Cerebellar nuclear complex (tissue), 1 donor: ENCODE measurements at regions not wholly inside any gene's neighbourhood (a gene's known extent, or its start where the extent isn't known, plus 50 kb on each side); places are given as distances from the start of the nearest gene placed in this dataset.
"Not testable (repeated sequence)": the region's sequence is repeated elsewhere in the genome, so short reads cannot be mapped to it uniquely, and the experiment has no call there.

Source experiments
- DNase-seq, 2 experiments: peaks; one replicate each; lab custom pipeline; 2025; lab: John Stamatoyannopoulos, UW

DNA sequence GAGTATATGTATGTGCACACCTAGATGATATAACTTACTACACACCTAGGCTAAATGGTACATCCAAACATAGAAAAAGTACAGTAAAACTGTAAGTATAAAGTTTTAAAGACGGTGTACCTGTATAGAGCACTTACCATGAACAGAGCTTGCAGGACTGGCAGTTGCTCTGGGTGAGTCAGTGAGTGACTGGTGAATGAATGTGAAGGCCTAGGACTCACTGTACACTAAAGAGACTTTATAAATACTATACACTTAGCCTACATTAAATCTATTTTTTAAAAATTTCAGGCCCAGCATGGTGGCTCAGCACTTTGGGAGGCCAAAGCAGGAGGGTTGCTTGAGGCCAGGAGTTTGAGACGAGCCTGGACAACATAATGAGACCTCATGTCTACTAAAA, 195.3 kb downstream of the FZD1 start:
- DNase-seq = no peak

DNA sequence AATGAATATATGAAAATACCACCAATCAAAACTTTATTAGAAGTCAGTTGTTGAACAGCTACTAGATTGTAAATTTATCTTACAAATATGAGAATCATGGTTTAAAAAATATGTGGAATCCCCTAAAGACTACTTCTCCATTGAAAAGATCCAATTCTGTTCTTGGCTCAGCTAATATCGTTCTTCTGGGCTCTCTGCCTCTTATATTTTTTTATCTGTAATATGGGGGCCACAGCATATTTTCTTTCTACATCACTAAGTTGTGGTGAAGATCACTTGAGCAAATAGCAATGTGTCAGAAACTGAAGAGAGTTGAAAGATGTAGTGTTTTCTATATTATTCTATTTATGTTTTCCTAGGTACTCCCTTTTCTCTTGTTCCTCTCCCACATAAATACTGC, 198.1 kb downstream of the FZD1 start:
- no peak for DNase-seq

DNA sequence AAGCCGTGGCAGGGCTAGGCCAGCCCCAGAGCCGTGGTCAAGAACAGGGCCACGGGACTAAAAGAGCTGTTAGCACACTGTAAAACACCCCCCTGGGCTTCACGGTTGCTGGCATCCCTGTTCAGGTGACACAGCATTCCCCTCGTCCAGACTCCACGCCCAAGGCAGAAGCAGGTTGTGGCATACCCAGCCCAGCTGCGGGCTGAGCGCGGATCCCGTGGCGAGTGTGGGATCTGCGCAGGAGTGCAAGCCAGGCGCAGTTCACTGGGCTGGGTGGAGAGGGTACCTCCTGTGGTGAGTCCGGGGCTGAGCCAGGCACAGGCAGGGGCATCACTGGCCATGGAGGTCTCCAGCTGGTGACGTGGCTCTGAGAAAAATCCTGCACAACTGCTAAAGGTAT, 199.1 kb downstream of the FZD1 start:
- DNase-seq = no peak

DNA sequence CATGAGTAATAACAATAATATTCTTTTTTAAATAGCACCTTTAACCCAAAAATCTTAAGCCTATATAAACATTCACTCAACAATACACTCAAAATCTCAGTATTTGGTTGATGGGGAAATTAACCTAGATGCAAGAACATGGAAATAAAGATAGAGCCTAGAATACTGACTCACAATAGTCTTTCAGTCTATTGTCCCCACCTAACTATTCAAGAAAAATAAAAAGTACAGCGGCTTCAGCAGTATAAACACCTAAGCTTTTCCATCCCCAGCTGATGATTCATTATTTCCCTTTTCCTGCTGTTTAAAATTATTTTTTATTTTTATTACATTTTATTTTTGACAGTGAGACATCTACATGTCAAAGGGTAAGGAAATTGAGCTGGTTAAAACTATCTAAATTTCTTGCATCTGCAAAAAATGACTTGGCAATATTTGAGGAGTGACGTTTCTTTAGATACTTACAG, 201.4 kb downstream of the FZD1 start:
- no peak for DNase-seq

DNA sequence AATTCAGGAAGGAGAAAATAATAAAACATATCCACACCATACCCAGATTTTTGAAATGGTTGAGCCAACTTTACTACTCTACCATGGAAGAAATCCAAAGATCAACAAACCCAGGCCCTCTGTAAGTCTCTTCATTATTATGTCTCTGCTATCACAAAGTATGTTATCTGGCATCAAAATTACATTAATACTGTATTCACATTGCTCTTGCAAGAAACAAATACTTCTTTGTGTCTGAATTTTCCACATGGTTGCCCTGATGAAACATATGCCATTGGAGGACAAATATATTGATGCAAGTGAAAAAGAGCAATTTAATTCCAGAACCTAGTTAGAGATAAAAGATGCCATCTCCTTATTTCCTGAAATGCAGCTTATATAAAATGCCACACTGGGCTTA, 204.0 kb downstream of the FZD1 start:
- no peak for DNase-seq

DNA sequence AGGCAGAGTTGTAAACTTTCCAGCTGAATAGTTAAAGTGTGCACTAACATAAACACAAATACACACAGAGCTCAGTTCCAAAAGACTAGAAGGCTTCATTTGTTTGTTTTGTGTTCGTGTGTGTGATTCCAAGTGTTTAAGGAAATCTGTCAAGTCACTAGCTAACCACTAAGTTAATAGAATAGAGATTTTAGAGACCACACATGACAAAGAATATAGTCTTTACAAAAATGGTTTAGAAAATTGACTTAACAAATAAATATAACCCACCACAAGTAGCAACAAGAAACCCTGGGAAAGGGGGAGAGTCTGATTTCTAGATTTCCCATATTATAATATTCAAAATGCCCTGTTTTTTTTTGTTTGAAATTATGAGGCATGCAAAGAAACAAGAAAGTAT, 209.4 kb downstream of the FZD1 start:
- no peak for DNase-seq

DNA sequence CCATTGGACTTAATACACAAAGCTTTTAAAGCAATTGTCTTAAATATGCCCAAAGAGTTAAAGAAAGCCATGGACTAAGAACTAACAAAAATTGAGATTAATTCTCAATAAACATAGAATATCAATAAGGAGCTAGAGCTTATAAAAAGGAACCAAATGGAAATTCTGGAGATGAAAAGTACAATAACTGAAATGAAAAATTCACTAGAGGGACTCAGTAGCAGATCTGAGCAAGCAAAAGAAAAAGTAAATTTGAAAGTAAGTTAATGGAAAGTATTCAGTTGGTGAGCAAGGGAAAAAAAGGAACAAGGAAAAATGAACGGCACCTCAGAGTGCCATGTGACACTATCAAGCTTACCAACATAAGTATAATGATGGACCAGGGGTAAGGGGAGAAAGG, 209.8 kb downstream of the FZD1 start:
- DNase-seq = no peak

DNA sequence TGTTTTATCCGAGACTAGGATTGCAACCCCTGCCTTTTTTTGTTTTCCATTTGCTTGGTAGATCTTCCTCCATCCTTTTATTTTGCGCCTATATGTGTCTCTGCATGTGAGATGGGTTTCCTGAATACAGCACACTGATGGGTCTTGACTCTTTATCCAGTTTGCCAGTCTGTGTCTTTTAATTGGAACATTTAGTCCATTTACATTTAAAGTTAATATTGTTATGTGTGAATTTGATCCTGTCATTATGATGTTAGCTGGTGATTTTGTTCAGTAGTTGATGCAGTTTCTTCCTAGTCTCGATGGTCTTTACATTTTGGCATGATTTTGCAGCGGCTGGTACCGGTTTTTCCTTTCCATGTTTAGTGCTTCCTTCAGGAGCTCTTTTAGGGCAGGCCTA, 216.2 kb downstream of the FZD1 start:
- not testable (repeated sequence) for DNase-seq

DNA sequence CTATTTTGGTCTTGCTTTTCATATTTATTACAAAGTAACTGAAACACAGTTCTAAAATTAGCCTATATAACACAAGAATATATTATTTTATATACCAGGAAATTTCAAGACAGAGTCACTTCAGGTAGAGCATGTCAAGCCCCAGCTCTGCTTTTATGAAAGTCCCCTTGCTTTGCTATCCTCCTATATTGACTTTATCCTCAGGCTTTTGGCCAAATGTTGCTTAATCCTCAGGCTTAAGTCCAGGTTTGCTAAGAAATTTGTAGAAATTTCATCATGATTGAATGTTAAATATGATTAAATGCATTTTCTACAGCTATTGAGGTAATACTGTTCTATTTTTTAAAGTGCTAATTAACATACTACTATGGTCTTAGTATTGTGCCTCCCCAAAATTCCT, 227.6 kb downstream of the FZD1 start:
- DNase-seq = no peak

DNA sequence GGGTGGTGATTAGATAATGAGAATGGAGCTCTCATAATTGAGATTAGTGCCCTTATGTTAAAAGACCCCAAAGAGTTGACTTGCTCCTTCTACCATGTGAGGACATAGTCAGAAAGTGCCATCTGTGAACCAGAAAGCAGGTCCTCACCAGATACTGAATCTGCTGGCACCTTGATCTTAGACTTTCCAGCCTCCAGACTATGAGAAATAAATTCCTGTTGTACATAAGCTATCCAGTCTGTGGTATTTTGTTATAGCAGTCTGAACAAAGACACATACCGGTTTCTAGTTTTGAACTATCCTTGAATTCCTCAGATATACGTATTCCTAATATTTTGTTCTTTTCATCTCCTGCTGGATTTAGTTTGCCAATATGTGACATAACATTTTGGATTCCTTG, 228.1 kb downstream of the FZD1 start:
- no peak for DNase-seq

DNA sequence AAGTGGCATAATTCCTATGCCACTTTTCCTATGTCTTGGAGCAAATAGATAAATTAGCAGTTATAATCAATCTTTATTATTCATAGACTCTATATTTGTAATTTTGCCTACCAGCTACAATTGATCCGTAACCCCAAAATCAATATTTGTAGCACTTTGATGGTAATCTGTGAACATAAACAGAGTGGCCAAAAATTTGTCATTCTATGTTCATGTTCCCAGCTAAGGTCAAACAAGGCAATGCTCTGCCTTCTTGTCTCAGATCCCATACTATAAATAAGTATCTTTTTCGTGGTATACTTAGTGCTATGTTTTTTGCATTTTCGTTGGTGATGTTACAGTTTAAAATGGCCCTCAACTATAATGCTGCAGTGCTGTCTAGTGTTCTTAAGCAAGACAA, 228.5 kb downstream of the FZD1 start:
- no peak for DNase-seq

DNA sequence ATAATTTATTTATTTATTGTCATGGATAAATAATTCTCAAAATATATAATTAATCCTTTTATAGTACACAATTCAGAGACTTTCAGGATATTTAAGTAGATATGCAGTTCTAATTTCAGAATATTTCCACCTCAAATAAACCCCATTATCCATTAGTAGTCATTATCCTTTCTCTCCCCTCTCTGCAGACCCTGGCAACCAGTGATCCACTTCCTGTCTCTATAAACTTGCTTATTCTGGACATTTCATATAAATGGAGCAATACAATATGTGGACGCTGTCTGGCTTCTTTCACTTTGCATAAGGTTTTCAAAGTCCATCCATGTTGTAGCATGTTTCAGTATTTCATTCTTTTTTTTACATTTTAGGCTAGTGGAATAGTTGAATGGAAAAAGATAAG, 230.2 kb downstream of the FZD1 start:
- DNase-seq = no peak

DNA sequence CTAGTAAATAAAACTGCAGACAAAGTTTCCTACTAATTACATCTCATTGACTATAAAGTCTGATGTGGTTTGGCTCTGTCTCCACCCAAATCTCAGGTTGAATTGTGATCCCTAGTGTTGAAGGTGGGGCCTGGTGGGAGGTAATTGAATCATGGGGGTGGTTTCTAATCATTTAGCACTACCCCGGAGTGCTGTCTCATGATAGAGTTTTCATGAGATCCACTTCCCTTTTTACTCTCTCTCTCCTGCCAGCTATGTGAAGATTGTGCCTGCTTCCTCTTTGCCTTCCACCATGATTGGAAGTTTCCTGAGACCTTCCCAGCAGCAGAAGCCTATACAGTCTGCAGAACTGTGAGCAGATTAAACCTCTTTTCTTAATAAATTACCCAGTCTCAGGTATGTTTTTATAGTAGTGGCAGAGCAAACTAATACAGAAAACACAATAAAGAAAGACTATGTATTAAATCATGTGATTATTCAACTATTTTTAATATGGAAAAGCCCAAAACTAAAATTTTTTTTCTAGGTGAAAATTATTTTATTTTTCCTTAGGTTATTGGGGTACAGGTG, 232.1 kb downstream of the FZD1 start:
- no peak for DNase-seq

DNA sequence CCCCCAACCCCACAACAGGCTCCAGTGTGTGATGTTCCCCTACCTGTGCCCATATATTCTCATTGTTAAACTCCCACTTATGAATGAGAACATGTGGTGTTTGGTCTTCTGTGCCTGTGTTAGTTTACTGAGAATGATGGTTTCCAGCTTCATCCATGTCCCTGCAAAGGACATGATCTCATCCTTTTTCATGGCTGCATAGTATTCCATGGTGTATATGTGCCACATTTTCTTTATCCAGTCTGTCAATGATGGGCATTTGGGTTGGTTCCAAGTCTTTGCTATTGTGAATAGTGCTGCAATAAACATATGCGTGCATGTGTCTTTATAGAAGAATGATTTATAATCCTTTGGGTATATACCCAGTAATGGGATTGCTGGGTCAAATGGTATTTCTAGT, 233.0 kb downstream of the FZD1 start:
- DNase-seq = not testable (repeated sequence)

DNA sequence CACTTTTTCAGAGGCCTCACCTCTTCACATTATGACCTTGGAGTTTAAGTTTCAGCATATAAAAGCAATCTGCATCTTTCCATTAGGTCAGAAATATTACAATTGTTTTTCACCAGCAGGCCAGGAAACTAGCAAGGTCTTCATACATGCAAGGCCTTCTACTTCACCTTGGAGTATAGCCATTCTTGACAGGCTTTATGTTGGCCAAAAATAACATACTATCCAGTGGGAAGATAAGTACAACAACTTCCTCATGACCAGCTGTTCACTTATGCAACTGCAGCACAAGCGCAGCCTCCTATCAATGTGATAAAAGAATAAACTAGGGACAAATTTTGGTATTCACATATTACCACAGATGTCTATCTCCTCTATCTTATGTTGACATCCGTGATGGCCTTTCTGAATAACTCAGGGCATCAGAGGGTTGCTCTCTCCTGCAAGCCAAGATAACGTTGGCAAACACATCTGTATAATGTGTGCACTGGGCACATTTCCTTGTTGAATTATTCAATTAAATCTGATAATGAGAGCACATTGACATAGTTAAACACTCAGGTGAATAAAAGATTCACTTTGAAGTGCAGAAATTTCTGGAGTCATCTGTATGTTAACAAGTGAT, 239.8 kb downstream of the FZD1 start:
- DNase-seq = no peak

DNA sequence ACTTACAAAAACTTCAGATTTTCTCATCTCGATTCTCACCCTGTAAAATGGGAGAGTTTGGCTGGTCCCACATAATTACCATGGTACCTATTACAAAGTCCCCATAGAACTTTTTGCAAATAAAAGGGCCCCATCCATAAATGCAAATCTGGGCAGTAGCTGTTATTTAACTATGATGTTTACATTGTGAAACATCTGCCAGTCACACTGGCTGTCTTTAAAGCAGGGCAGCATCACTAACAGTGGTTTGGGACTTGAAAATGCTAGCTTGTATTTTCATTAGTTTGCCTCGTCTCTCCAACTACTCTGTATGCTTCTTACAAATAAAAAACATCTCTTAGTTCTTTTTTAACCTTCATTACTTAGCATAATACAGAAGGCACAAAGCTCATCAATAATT, 240.7 kb downstream of the FZD1 start:
- no peak for DNase-seq

DNA sequence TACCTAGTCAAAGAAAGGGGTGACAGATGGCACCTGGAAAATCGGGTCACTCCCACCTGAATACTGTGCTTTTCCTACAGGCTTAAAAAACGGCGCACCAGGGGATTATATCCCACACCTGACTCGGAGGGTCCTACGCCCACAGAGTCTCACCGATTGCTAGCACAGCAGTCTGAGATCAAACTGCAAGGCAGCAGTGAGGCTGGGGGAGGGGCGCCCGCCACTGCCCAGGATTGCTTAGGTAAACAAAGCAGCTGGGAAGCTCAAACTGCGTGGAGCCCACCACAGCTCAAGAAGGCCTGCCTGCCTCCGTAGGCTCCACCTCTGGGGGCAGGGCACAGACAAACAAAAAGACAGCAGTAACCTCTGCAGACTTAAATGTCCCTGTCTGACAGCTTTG, 242.7 kb downstream of the FZD1 start:
- DNase-seq = not testable (repeated sequence)

DNA sequence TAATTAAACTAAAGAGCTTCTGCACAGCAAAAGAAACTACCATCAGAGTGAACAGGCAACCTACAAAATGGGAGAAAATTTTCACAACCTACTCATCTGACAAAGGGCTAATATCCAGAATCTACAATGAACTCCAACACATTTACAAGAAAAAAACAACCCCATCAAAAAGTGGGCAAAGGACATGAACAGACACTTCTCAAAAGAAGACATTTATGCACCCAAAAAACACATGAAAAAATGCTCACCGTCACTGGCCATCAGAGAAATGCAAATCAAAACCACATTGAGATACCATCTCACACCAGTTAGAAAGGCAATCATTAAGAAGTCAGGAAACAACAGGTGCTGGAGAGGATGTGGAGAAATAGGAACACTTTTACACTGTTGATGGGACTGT, 247.6 kb downstream of the FZD1 start:
- DNase-seq = not testable (repeated sequence)

DNA sequence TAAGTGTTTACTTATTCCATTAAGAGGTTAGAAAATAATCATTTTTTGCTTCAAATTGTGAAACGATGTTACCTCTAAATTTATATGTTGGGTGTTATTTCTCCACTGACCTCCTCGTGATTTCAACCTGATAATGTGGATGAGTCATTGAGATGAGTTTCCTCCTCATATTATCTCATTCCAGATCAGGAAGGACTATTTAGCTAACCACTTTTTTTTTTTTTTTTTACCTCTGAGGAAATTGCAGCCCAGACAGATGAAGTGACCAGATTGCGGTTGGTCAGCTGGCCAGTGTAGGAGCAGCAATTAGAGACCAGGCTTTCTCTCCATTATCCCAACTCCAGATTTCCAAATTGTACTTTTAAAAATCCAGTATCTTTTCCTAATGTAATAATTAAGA, 248.7 kb downstream of the FZD1 start:
- DNase-seq = no peak

DNA sequence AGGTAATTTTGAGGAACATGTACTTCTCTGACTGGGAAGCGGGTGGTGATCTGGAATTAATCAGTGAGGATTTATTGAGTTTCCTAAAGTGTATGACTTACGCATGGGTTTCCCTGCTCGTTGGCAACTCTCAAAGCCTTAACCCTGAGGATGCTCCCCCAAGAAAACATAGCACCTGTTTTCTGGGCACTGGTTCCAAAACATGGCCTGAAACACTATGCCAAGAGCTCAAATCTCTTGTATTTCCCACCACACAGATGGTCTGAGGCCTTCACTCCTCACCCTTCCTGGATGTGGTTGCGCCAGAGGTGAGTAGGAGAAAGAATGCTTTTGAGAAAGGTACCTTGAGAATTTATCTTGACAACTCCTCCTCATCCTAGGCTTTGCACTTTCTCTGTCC, 250.4 kb downstream of the FZD1 start:
- DNase-seq = no peak

DNA sequence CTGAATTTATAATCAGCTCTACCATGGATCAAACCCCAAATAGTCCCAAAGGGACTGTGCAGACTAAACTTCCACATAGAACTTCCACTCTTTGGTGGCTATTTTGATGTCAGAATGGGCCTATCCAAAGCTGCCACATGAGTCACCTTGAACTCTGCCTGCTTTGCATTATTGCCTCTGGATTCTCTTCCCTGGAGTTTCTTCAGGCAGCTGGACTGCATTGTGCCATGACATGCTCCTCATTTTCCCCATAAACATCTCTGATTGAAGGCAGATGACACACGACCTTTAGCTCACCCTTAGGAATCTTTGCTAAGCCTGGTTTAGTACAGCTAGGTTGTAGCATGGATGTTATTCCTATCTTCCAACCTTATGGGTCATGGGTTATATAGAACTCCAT, 251.7 kb downstream of the FZD1 start:
- no peak for DNase-seq

DNA sequence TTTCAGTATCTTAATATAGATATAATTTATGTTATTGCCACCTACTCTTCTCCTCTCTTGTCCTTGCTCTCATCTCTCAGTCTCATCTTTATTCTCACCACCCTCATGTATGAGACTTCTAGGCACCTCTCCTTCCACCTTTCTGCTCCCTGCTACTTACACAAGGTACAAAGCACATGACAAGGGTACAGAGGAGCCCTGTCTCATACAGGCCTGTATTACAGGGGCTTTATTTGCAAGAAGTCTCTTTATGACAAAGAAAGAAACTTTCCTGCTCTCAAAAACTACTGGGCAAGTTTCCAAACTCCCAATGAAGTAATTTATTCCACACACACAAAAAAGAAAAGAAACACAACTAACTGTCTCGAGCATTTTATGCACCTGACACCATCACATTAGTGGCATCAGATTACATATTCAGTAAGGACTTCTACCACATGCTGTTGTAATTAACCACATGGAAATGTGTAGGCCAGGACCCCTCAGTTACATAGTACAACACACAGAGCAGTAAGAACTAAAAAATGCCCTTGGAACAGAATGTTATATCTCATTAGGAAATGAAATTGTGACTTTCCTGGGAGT, 253.1 kb downstream of the FZD1 start:
- DNase-seq = no peak

DNA sequence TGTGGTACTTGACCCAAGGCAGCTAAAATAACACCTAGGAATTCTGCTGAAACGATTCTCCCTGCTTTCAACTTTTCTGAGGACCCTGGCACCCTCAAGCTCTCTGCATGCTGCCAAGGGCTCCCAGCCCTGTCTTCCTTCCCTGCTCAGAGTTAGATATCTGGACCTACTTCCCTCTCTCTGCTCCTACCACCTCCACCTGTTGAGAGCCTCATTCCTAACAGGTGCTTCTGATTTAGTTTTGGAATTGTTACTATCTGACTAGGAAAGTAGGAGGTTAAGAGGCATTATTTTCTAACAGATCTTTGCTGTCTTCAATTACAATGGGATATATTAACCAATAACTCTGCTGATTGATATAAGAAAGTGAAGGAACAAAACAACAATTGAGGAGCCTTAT, 253.8 kb downstream of the FZD1 start:
- no peak for DNase-seq
